ENCODE measurements at regions not wholly inside any gene's neighbourhood (a gene's known extent, or its start where the extent isn't known, plus 50 kb on each side); places are given as distances from the start of the nearest gene placed in this dataset.

DNA sequence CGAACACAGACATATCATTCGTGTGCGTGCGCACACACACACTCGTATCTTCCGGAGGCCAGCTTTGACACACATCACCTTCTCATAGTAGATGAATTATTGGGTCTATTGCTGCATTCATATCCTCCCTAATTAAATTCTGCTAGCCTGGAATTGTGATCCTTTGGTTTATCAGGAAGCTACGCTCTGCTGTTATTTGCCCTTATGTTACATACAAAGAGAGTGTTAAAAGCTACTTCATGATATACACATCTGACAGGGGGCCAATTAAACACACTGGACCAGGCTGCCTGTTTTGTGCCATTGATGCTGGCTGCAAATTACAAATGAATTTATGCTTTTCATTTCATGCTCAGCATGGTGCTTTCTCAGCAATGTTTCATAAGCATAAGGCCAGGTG lies 252.0 kb downstream of the RHOU start:
- TF ChIP-seq, protein P1, sequence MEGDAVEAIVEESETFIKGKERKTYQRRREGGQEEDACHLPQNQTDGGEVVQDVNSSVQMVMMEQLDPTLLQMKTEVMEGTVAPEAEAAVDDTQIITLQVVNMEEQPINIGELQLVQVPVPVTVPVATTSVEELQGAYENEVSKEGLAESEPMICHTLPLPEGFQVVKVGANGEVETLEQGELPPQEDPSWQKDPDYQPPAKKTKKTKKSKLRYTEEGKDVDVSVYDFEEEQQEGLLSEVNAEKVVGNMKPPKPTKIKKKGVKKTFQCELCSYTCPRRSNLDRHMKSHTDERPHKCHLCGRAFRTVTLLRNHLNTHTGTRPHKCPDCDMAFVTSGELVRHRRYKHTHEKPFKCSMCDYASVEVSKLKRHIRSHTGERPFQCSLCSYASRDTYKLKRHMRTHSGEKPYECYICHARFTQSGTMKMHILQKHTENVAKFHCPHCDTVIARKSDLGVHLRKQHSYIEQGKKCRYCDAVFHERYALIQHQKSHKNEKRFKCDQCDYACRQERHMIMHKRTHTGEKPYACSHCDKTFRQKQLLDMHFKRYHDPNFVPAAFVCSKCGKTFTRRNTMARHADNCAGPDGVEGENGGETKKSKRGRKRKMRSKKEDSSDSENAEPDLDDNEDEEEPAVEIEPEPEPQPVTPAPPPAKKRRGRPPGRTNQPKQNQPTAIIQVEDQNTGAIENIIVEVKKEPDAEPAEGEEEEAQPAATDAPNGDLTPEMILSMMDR (IDR thresholded peaks at IDR 0.05; ENCODE audit: low read depth, low read length, missing input control) = no peak
- TF ChIP-seq, protein P2, sequence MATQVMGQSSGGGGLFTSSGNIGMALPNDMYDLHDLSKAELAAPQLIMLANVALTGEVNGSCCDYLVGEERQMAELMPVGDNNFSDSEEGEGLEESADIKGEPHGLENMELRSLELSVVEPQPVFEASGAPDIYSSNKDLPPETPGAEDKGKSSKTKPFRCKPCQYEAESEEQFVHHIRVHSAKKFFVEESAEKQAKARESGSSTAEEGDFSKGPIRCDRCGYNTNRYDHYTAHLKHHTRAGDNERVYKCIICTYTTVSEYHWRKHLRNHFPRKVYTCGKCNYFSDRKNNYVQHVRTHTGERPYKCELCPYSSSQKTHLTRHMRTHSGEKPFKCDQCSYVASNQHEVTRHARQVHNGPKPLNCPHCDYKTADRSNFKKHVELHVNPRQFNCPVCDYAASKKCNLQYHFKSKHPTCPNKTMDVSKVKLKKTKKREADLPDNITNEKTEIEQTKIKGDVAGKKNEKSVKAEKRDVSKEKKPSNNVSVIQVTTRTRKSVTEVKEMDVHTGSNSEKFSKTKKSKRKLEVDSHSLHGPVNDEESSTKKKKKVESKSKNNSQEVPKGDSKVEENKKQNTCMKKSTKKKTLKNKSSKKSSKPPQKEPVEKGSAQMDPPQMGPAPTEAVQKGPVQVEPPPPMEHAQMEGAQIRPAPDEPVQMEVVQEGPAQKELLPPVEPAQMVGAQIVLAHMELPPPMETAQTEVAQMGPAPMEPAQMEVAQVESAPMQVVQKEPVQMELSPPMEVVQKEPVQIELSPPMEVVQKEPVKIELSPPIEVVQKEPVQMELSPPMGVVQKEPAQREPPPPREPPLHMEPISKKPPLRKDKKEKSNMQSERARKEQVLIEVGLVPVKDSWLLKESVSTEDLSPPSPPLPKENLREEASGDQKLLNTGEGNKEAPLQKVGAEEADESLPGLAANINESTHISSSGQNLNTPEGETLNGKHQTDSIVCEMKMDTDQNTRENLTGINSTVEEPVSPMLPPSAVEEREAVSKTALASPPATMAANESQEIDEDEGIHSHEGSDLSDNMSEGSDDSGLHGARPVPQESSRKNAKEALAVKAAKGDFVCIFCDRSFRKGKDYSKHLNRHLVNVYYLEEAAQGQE (IDR thresholded peaks at IDR 0.05) = no peak
- TF ChIP-seq, protein P3, sequence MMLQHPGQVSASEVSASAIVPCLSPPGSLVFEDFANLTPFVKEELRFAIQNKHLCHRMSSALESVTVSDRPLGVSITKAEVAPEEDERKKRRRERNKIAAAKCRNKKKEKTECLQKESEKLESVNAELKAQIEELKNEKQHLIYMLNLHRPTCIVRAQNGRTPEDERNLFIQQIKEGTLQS (IDR thresholded peaks at IDR 0.05) = no peak
- no peak for TF ChIP-seq HNF4A (conservative IDR thresholded peaks at IDR 0.05)

Data from liver (tissue), 3 donors.